Gastroesophageal sphincter (tissue), 4 donors: ENCODE measurements at regions not wholly inside any gene's neighbourhood (a gene's known extent, or its start where the extent isn't known, plus 50 kb on each side); places are given as distances from the start of the nearest gene placed in this dataset.

Experiments used
- ATAC-seq: fragments of 150-250 bp; one replicate; pipeline ENCODE4 v1.9.1; 2016; ENCODE audit warnings: mild to moderate bottlenecking, moderate library complexity
- H3K27ac ChIP-seq, 4 donors: fragments of 200-600 bp; sonication (generic) in 3 of 4; 1 replicate in 3 of 4; 2 replicates in 1 of 4; pipeline ENCODE4 v1.5.1; 2016 to 2019
- H3K27me3 ChIP-seq: fragments of 200-600 bp; sonication (generic); one replicate; pipeline ENCODE4 v1.5.1; 2019
- H3K36me3 ChIP-seq, 2 donors: fragments of 200-600 bp; sonication (generic); one replicate each; pipeline ENCODE4 v1.5.1; 2019; ENCODE audit warnings: control low read depth in 1 of 2
- H3K4me1 ChIP-seq, 3 donors: fragments of 200-600 bp; sonication (generic); 1 replicate in 2 of 3; 2 replicates in 1 of 3; pipeline ENCODE4 v1.5.1; 2016 to 2019; ENCODE audit warnings: control low read depth in 2 of 3
- H3K4me3 ChIP-seq, 2 donors: fragments of 200-600 bp; sonication (generic); one replicate each; pipeline ENCODE4 v1.5.1; 2019; ENCODE audit warnings: mild to moderate bottlenecking in 1 of 2, moderate library complexity in 1 of 2
- H3K9me3 ChIP-seq, 3 donors: fragments of 200-600 bp; sonication (generic); one replicate each; pipeline ENCODE4 v1.5.1; 2017 to 2019; ENCODE audit warnings: control low read depth in 2 of 3
- EP300 ChIP-seq: sonication (generic); formaldehyde crosslinking; IDR thresholded peaks from one replicate; pipeline ENCODE4 v1.6.1; 2017; ENCODE audit warnings: antibody characterized with exemption, mild to moderate bottlenecking
- POLR2A ChIP-seq, 2 donors: fragments of 450-650 bp; IDR thresholded peaks; one replicate each; pipeline ENCODE4 v1.6.1; 2017; ENCODE audit warnings: antibody characterized with exemption in 2 of 2, mild to moderate bottlenecking in 2 of 2, moderate library complexity in 1 of 2
- POLR2AphosphoS5 ChIP-seq: sonication (generic); formaldehyde crosslinking; IDR thresholded peaks from one replicate; pipeline ENCODE4 v1.6.1; 2017; ENCODE audit warnings: antibody characterized with exemption
- WGBS, 2 donors: methylation state at CpG; one replicate each; pipeline ENCODE4 v1.1.5; 2018; ENCODE audit warnings: low coverage in 1 of 2; 5-methylcytosine and 5-hydroxymethylcytosine counted together
- TF ChIP-seq, protein P1 (sequence below), 4 experiments: fragments of 200-600 bp in 2 of 4; fragments of 450-650 bp in 2 of 4; sonication (generic) in 1 of 4; IDR thresholded peaks; one replicate each; pipeline ENCODE4 v1.5.1; 2017 to 2019; ENCODE audit warnings: antibody characterized with exemption in 4 of 4, mild to moderate bottlenecking in 2 of 4, moderate library complexity in 2 of 4

- peaks cover 0 to 23% (median 2%) of the 10 kb centered on the region in 3 donors for H3K4me1 ChIP-seq
- no peaks in the 10 kb centered on the region for H3K27me3 ChIP-seq
- TF ChIP-seq, protein P1, sequence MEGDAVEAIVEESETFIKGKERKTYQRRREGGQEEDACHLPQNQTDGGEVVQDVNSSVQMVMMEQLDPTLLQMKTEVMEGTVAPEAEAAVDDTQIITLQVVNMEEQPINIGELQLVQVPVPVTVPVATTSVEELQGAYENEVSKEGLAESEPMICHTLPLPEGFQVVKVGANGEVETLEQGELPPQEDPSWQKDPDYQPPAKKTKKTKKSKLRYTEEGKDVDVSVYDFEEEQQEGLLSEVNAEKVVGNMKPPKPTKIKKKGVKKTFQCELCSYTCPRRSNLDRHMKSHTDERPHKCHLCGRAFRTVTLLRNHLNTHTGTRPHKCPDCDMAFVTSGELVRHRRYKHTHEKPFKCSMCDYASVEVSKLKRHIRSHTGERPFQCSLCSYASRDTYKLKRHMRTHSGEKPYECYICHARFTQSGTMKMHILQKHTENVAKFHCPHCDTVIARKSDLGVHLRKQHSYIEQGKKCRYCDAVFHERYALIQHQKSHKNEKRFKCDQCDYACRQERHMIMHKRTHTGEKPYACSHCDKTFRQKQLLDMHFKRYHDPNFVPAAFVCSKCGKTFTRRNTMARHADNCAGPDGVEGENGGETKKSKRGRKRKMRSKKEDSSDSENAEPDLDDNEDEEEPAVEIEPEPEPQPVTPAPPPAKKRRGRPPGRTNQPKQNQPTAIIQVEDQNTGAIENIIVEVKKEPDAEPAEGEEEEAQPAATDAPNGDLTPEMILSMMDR (IDR thresholded peaks at IDR 0.05), result no peak
- TF ChIP-seq POLR2AphosphoS5 (no peak), EP300 (no peak)
- no peak for ATAC-seq
- no peaks in the 10 kb centered on the region for H3K9me3 ChIP-seq
- no peaks in the 10 kb centered on the region for H3K36me3 ChIP-seq
- peak overlapping the region in 1 of 4 donors; percentile 5 for H3K27ac ChIP-seq
- 79% methylated on average over 5 to 6 of the region's 6 CpGs for WGBS, 2 donors
- no peak overlapping the region for H3K4me3 ChIP-seq
These were observed 189.1 kb upstream of the KBTBD8 start for GRCh38 chr3:66808891-66809594.

GRCh38 chr3:66809595-66809958 lies 188.5 kb upstream of the KBTBD8 start:
- 61 to 62% methylated on average over 2 to 4 of the region's 4 CpGs for whole genome bisulfite sequencing, 2 donors
- Histone ChIP-seq H3K27ac (no peak overlapping the region), H3K9me3 (no peaks in the 10 kb centered on the region), H3K27me3 (no peaks in the 10 kb centered on the region), H3K36me3 (no peaks in the 10 kb centered on the region), H3K4me1 (peaks cover 0 to 18% (median 0%) of the 10 kb centered on the region in 3 donors), H3K4me3 (no peak overlapping the region)
- TF ChIP-seq POLR2A (IDR thresholded peaks at IDR 0.05) (no peak), POLR2AphosphoS5 (no peak)
- TF ChIP-seq, protein P1 (IDR thresholded peaks at IDR 0.05), result no peak
- no peak for ATAC-seq

GRCh38 chr3:66812136-66812535 lies 186.0 kb upstream of the KBTBD8 start:
- ATAC-seq, result no peak
- Histone ChIP-seq H3K36me3 (no peaks in the 10 kb centered on the region), H3K4me1 (peaks cover 0 to 27% (median 0%) of the 10 kb centered on the region in 3 donors), H3K27ac (peak overlapping the region in 1 of 4 donors; percentile 14), H3K4me3 (no peak overlapping the region), H3K9me3 (no peaks in the 10 kb centered on the region), H3K27me3 (no peaks in the 10 kb centered on the region)
- WGBS, 2 donors, result 25 to 70% methylated on average over 2 of the region's 2 CpGs
- peak; percentile 76 for TF ChIP-seq POLR2AphosphoS5
- TF ChIP-seq, protein P1 (IDR thresholded peaks at IDR 0.05), result no peak

GRCh38 chr3:66812741-66813140 lies 185.4 kb upstream of the KBTBD8 start:
- TF ChIP-seq, protein P1 (IDR thresholded peaks at IDR 0.05), result no peak
- no peak for TF ChIP-seq EP300
- WGBS, 2 donors, result 100% methylated on average over 1 of the region's 1 CpG
- Histone ChIP-seq H3K36me3 (no peaks in the 10 kb centered on the region), H3K4me1 (peaks cover 0 to 27% (median 0%) of the 10 kb centered on the region in 3 donors), H3K27me3 (no peaks in the 10 kb centered on the region), H3K27ac (no peak overlapping the region), H3K9me3 (no peaks in the 10 kb centered on the region), H3K4me3 (no peak overlapping the region)
- no peak for ATAC-seq

DNA sequence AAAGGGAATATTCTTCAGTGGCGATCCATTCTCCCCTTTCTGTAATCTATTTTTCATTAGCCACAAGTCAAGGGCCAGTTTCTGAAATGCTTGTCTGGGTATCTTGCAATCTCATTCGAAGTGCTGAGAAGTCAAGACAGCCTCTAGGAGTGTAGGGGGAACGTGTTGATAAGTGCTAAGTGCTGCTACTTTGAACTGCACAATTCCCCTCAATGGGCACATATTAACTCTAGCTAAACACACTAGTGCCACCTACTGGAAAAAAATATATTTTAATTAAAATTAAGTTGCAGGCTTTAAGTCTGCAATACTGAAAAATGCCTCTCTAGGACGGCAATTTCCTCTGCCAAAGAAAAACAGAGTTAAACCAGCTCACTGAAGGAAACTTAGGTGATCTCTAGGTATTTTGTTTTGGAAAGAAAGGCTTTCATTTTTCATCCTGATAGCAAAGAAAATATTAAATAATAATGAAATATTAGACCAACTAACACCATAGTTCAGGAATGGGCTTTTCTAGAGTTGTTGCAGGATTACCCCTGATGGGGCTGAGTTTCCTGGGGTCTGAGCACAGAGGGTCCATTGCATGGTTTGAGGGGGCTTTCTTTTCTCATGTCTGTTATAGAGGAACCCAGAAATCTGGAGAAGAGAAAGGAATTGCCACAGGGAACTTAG lies 181.9 kb upstream of the KBTBD8 start:
- no peaks in the 10 kb centered on the region for H3K9me3 ChIP-seq
- ATAC-seq, result peak; percentile 48
- H3K4me1 ChIP-seq, result peaks cover 0 to 26% (median 0%) of the 10 kb centered on the region in 3 donors
- TF ChIP-seq, protein P1 (IDR thresholded peaks at IDR 0.05), result peak; percentile 57 to 75 (median 70)
- TF ChIP-seq EP300 (no peak), POLR2AphosphoS5 (peak; percentile 10), POLR2A (IDR thresholded peaks at IDR 0.05) (no peak)
- H3K27ac ChIP-seq, result no peak overlapping the region
- H3K36me3 ChIP-seq, result no peaks in the 10 kb centered on the region
- 2 to 17% methylated on average over 4 of the region's 4 CpGs for WGBS, 2 donors
- no peaks in the 10 kb centered on the region for H3K27me3 ChIP-seq
- no peak overlapping the region for H3K4me3 ChIP-seq
